ENCODE measurements at regions not wholly inside any gene's neighbourhood (a gene's known extent, or its start where the extent isn't known, plus 50 kb on each side); places are given as distances from the start of the nearest gene placed in this dataset.

GRCh38 chr4:10334506-10335028, 122.7 kb downstream of the ZNF518B start:
- no peak for DNase-seq

GRCh38 chr4:10333942-10334341, 123.3 kb downstream of the ZNF518B start:
- no peak for DNase-seq

- no peak for DNase-seq
Observed at GRCh38 chr4:10326075-10326474, 131.2 kb downstream of the ZNF518B start.

GRCh38 chr4:10321931-10322330, 135.3 kb downstream of the ZNF518B start:
- no peak for DNase-seq

GRCh38 chr4:10320130-10320529, 137.1 kb downstream of the ZNF518B start:
- no peak for DNase-seq

- DNase-seq = no peak
Observed at GRCh38 chr4:10317345-10317744, 139.9 kb downstream of the ZNF518B start.

- no peak for DNase-seq
Observed at GRCh38 chr4:10316851-10317250, 140.4 kb downstream of the ZNF518B start.

- no peak for DNase-seq
Observed at GRCh38 chr4:10315638-10316037, 141.6 kb downstream of the ZNF518B start.

- no peak for DNase-seq
Observed at GRCh38 chr4:10312568-10312967, 144.7 kb downstream of the ZNF518B start.

- no peak for DNase-seq
Observed at GRCh38 chr4:10311939-10312338, 145.3 kb downstream of the ZNF518B start.

GRCh38 chr4:10305816-10306215, 151.4 kb downstream of the ZNF518B start:
- DNase-seq = no peak

- DNase-seq = no peak
Observed at GRCh38 chr4:10303291-10303690, 153.9 kb downstream of the ZNF518B start.

- DNase-seq = no peak
Observed at GRCh38 chr4:10302096-10302495, 155.1 kb downstream of the ZNF518B start.

GRCh38 chr4:10299601-10300000, 157.6 kb downstream of the ZNF518B start:
- DNase-seq = no peak

GRCh38 chr4:10298681-10299080, 158.5 kb downstream of the ZNF518B start:
- DNase-seq = no peak

GRCh38 chr4:10296730-10297129, 160.5 kb downstream of the ZNF518B start:
- DNase-seq = no peak

- DNase-seq = no peak
Observed at GRCh38 chr4:10295301-10295700, 161.9 kb downstream of the ZNF518B start.

- DNase-seq = no peak
Observed at GRCh38 chr4:10289538-10289906, 167.7 kb downstream of the ZNF518B start.

- no peak for DNase-seq
Observed at GRCh38 chr4:10288830-10289537, 168.2 kb downstream of the ZNF518B start.

- no peak for DNase-seq
Observed at GRCh38 chr4:10285028-10285427, 168.4 kb upstream of the WDR1 start.

- DNase-seq = peak; percentile 2
Observed at GRCh38 chr4:10283761-10284160, 167.2 kb upstream of the WDR1 start.

GRCh38 chr4:10281996-10282395, 165.4 kb upstream of the WDR1 start:
- DNase-seq = no peak

GRCh38 chr4:10279261-10279660, 162.7 kb upstream of the WDR1 start:
- no peak for DNase-seq

- DNase-seq = no peak
Observed at GRCh38 chr4:10278071-10278470, 161.5 kb upstream of the WDR1 start.

GRCh38 chr4:10276152-10276551, 159.6 kb upstream of the WDR1 start:
- no peak for DNase-seq
